CD4-positive, CD25-positive, alpha-beta regulatory T cell (primary cell): ENCODE measurements at regions not wholly inside any gene's neighbourhood (a gene's known extent, or its start where the extent isn't known, plus 50 kb on each side); places are given as distances from the start of the nearest gene placed in this dataset.
"Not testable (repeated sequence)": the region's sequence is repeated elsewhere in the genome, so short reads cannot be mapped to it uniquely, and the experiment has no call there.

Experiments
- ATAC-seq, 2 donors: fragments of 150-1000 bp; cut with Tn5 transposase; one replicate each; pipeline ENCODE4 v1.10.0; 2021; ENCODE audit warnings: low read depth in 2 of 2, moderate number of reproducible peaks in 2 of 2, moderate library complexity in 1 of 2
- DNase-seq, 3 donors: peaks; one replicate each; pipeline versions ENCODE4 v3.0.0 to v3.0.0-alpha.2; 2012 to 2022; ENCODE audit warnings: mixed read lengths in 1 of 3
- H3K27ac ChIP-seq: one replicate; pipeline ENCODE4 v1.7.0; 2013; ENCODE audit warnings: mild to moderate bottlenecking, low read length; ENCODE audit not compliant: insufficient read depth, poor library complexity, severe bottlenecking
- H3K27me3 ChIP-seq: one replicate; pipeline ENCODE4 v1.7.0; 2013; ENCODE audit warnings: low read length; ENCODE audit not compliant: control insufficient read depth, insufficient read depth
- H3K36me3 ChIP-seq: one replicate; pipeline ENCODE4 v1.7.0; 2013; ENCODE audit warnings: mild to moderate bottlenecking, low read length, moderate library complexity; ENCODE audit not compliant: control insufficient read depth, insufficient read depth
- H3K4me1 ChIP-seq: 2 replicates; pipeline ENCODE4 v1.7.0; 2013; ENCODE audit warnings: mild to moderate bottlenecking, low read length; ENCODE audit not compliant: insufficient read depth, control insufficient read depth, poor library complexity, severe bottlenecking
- H3K4me3 ChIP-seq: one replicate; pipeline ENCODE4 v1.7.0; 2013; ENCODE audit warnings: low read depth, mild to moderate bottlenecking, low read length, moderate library complexity
- H3K9me3 ChIP-seq, 2 experiments: 1 replicate in 1 of 2; 2 replicates in 1 of 2; pipeline ENCODE4 v1.7.0; 2013; ENCODE audit warnings: low read length in 2 of 2, mild to moderate bottlenecking in 1 of 2, moderate library complexity in 1 of 2; ENCODE audit not compliant: control insufficient read depth in 2 of 2
- H3K27ac Mint-ChIP-seq, 3 donors: one replicate each; pipeline ENCODE4 v1.8.0; 2020 to 2022; ENCODE audit warnings: mild to moderate bottlenecking in 3 of 3, mixed read lengths in 3 of 3, moderate library complexity in 2 of 3
- H3K27me3 Mint-ChIP-seq: one replicate; pipeline ENCODE4 v1.8.0; 2022; ENCODE audit warnings: mild to moderate bottlenecking, mixed read lengths
- H3K36me3 Mint-ChIP-seq: one replicate; pipeline ENCODE4 v1.8.0; 2020; ENCODE audit warnings: mixed read lengths
- H3K4me1 Mint-ChIP-seq, 4 donors: one replicate each; pipeline ENCODE4 v1.8.0; 2020 to 2022; ENCODE audit warnings: mixed read lengths in 4 of 4, mild to moderate bottlenecking in 1 of 4
- H3K4me3 Mint-ChIP-seq, 4 donors: one replicate each; pipeline ENCODE4 v1.8.0; 2020 to 2022; ENCODE audit warnings: mild to moderate bottlenecking in 4 of 4, mixed read lengths in 4 of 4, moderate library complexity in 3 of 4
- H3K9me3 Mint-ChIP-seq, 7 donors: one replicate each; pipeline ENCODE4 v1.8.0; 2020 to 2022; ENCODE audit warnings: mixed read lengths in 7 of 7, mild to moderate bottlenecking in 3 of 7, moderate library complexity in 2 of 7

GRCh38 chrX:150081076-150081475 lies 142.8 kb upstream of the EOLA2 start:
- peaks cover 0 to 2% (median 0%) of the 10 kb centered on the region in 7 donors for H3K9me3 Mint-ChIP-seq
- Histone ChIP-seq H3K36me3 (no peaks in the 10 kb centered on the region), H3K9me3 (no peaks in the 10 kb centered on the region), H3K4me3 (no peak overlapping the region), H3K4me1 (no peaks in the 10 kb centered on the region), H3K27me3 (no peaks in the 10 kb centered on the region), H3K27ac (no peak overlapping the region)
- no peaks in the 10 kb centered on the region for H3K36me3 Mint-ChIP-seq
- H3K27ac Mint-ChIP-seq, result no peak overlapping the region
- no peak for DNase-seq
- no peak overlapping the region for H3K4me3 Mint-ChIP-seq
- ATAC-seq, result no peak
- no peaks in the 10 kb centered on the region for H3K4me1 Mint-ChIP-seq
- no peaks in the 10 kb centered on the region for H3K27me3 Mint-ChIP-seq

GRCh38 chrX:150084496-150085229 lies 146.4 kb upstream of the EOLA2 start:
- Mint-ChIP-seq H3K9me3 (peaks cover 0 to 2% (median 0%) of the 10 kb centered on the region in 7 donors), H3K27ac (no peak overlapping the region), H3K4me1 (no peaks in the 10 kb centered on the region), H3K4me3 (no peak overlapping the region), H3K36me3 (no peaks in the 10 kb centered on the region), H3K27me3 (no peaks in the 10 kb centered on the region)
- DNase-seq, result no peak
- ATAC-seq, result no peak
- H3K36me3 ChIP-seq, result no peaks in the 10 kb centered on the region
- H3K4me3 ChIP-seq, result no peak overlapping the region
- H3K9me3 ChIP-seq, result no peaks in the 10 kb centered on the region
- H3K27ac ChIP-seq, result no peak overlapping the region
- no peaks in the 10 kb centered on the region for H3K4me1 ChIP-seq
- H3K27me3 ChIP-seq, result no peaks in the 10 kb centered on the region

GRCh38 chrX:150085881-150086280 lies 147.6 kb upstream of the EOLA2 start:
- no peak overlapping the region for H3K4me3 ChIP-seq
- no peaks in the 10 kb centered on the region for H3K9me3 ChIP-seq
- no peaks in the 10 kb centered on the region for H3K4me1 ChIP-seq
- H3K4me3 Mint-ChIP-seq, result no peak overlapping the region
- no peaks in the 10 kb centered on the region for H3K36me3 Mint-ChIP-seq
- no peaks in the 10 kb centered on the region for H3K27me3 ChIP-seq
- H3K27ac Mint-ChIP-seq, result no peak overlapping the region
- DNase-seq, result no peak
- H3K27ac ChIP-seq, result no peak overlapping the region
- no peaks in the 10 kb centered on the region for H3K36me3 ChIP-seq
- no peaks in the 10 kb centered on the region for H3K4me1 Mint-ChIP-seq
- no peaks in the 10 kb centered on the region for H3K27me3 Mint-ChIP-seq
- no peak for ATAC-seq
- peaks cover 0 to 2% (median 0%) of the 10 kb centered on the region in 7 donors for H3K9me3 Mint-ChIP-seq

GRCh38 chrX:150086371-150086770 lies 148.1 kb upstream of the EOLA2 start:
- no peaks in the 10 kb centered on the region for H3K36me3 Mint-ChIP-seq
- H3K27ac Mint-ChIP-seq, result no peak overlapping the region
- no peaks in the 10 kb centered on the region for H3K9me3 ChIP-seq
- no peaks in the 10 kb centered on the region for H3K36me3 ChIP-seq
- H3K4me3 Mint-ChIP-seq, result no peak overlapping the region
- no peak for ATAC-seq
- H3K27me3 Mint-ChIP-seq, result no peaks in the 10 kb centered on the region
- H3K9me3 Mint-ChIP-seq, result peaks cover 0 to 2% (median 0%) of the 10 kb centered on the region in 7 donors
- H3K4me3 ChIP-seq, result no peak overlapping the region
- DNase-seq, result no peak
- no peaks in the 10 kb centered on the region for H3K27me3 ChIP-seq
- H3K4me1 ChIP-seq, result no peaks in the 10 kb centered on the region
- no peaks in the 10 kb centered on the region for H3K4me1 Mint-ChIP-seq
- H3K27ac ChIP-seq, result no peak overlapping the region

- Mint-ChIP-seq H3K27me3 (no peaks in the 10 kb centered on the region), H3K27ac (no peak overlapping the region), H3K36me3 (no peaks in the 10 kb centered on the region), H3K4me3 (no peak overlapping the region), H3K9me3 (peaks cover 0 to 2% (median 0%) of the 10 kb centered on the region in 7 donors), H3K4me1 (no peaks in the 10 kb centered on the region)
- no peaks in the 10 kb centered on the region for H3K4me1 ChIP-seq
- no peak for ATAC-seq
- H3K27me3 ChIP-seq, result no peaks in the 10 kb centered on the region
- no peak overlapping the region for H3K27ac ChIP-seq
- H3K9me3 ChIP-seq, result no peaks in the 10 kb centered on the region
- H3K36me3 ChIP-seq, result no peaks in the 10 kb centered on the region
- H3K4me3 ChIP-seq, result no peak overlapping the region
- no peak for DNase-seq
Measured at GRCh38 chrX:150087612-150088011, 149.3 kb upstream of the EOLA2 start.

GRCh38 chrX:150088042-150088441 lies 149.8 kb upstream of the EOLA2 start:
- no peaks in the 10 kb centered on the region for H3K36me3 ChIP-seq
- no peak overlapping the region for H3K27ac ChIP-seq
- Mint-ChIP-seq H3K27me3 (no peaks in the 10 kb centered on the region), H3K4me1 (no peaks in the 10 kb centered on the region), H3K27ac (no peak overlapping the region), H3K36me3 (no peaks in the 10 kb centered on the region), H3K9me3 (peaks cover 0 to 2% (median 0%) of the 10 kb centered on the region in 7 donors), H3K4me3 (no peak overlapping the region)
- DNase-seq (no peak), ATAC-seq (no peak)
- H3K9me3 ChIP-seq, result no peaks in the 10 kb centered on the region
- H3K4me3 ChIP-seq, result no peak overlapping the region
- no peaks in the 10 kb centered on the region for H3K27me3 ChIP-seq
- no peaks in the 10 kb centered on the region for H3K4me1 ChIP-seq

- H3K27ac Mint-ChIP-seq, result no peak overlapping the region
Measured at GRCh38 chrX:150088766-150089518, 150.7 kb upstream of the EOLA2 start.

GRCh38 chrX:150091300-150091699 lies 153.0 kb upstream of the EOLA2 start:
- H3K27ac ChIP-seq, H3K9me3 ChIP-seq, H3K4me1 ChIP-seq, H3K27me3 ChIP-seq, H3K4me3 Mint-ChIP-seq, H3K36me3 Mint-ChIP-seq, DNase-seq, H3K27ac Mint-ChIP-seq, ATAC-seq, H3K9me3 Mint-ChIP-seq, H3K36me3 ChIP-seq, H3K4me1 Mint-ChIP-seq, H3K27me3 Mint-ChIP-seq, H3K4me3 ChIP-seq: not testable (repeated sequence)

More at GRCh38 chrX:150088766-150089518, 150.7 kb upstream of the EOLA2 start:
- Histone ChIP-seq H3K36me3 (no peaks in the 10 kb centered on the region), H3K27ac (no peak overlapping the region), H3K4me3 (no peak overlapping the region), H3K27me3 (no peaks in the 10 kb centered on the region), H3K9me3 (no peaks in the 10 kb centered on the region), H3K4me1 (no peaks in the 10 kb centered on the region)
- no peaks in the 10 kb centered on the region for H3K36me3 Mint-ChIP-seq
- ATAC-seq (no peak), DNase-seq (no peak)
- H3K9me3 Mint-ChIP-seq, result no peaks in the 10 kb centered on the region
- no peaks in the 10 kb centered on the region for H3K4me1 Mint-ChIP-seq
- H3K27me3 Mint-ChIP-seq, result no peaks in the 10 kb centered on the region
- H3K4me3 Mint-ChIP-seq, result no peak overlapping the region
